ENCODE measurements at regions not wholly inside any gene's neighbourhood (a gene's known extent, or its start where the extent isn't known, plus 50 kb on each side); places are given as distances from the start of the nearest gene placed in this dataset.
A peak's percentile ranks its signal among the peaks of the same experiment; 100 is the strongest.

- no peak for DNase-seq (ENCODE audit: low read depth, low spot score)
- Histone ChIP-seq H3K27ac (ENCODE audit: low read length) (no peak overlapping the region), H3K4me1 (ENCODE audit: control insufficient read depth, insufficient read depth, low read length) (no peaks in the 10 kb centered on the region), H3K36me3 (ENCODE audit: control insufficient read depth, insufficient read depth, low read length) (no peaks in the 10 kb centered on the region), H3K4me3 (ENCODE audit: low read length) (no peak overlapping the region), H3K9me3 (ENCODE audit: control insufficient read depth, insufficient read depth, low read length) (no peaks in the 10 kb centered on the region), H3K27me3 (ENCODE audit: control insufficient read depth, insufficient read depth, low read length) (no peaks in the 10 kb centered on the region)
- WGBS (ENCODE audit: insufficient coverage, insufficient read length): no CpG with 5 or more reads among the region's 1 CpG
These were observed 220.6 kb upstream of the CPXCR1 start for GRCh38 chrX:88526385-88526784.

- Histone ChIP-seq H3K27me3 (ENCODE audit: control insufficient read depth, insufficient read depth, low read length) (no peaks in the 10 kb centered on the region), H3K4me1 (ENCODE audit: control insufficient read depth, insufficient read depth, low read length) (no peaks in the 10 kb centered on the region), H3K4me3 (ENCODE audit: low read length) (no peak overlapping the region), H3K36me3 (ENCODE audit: control insufficient read depth, insufficient read depth, low read length) (no peaks in the 10 kb centered on the region), H3K27ac (ENCODE audit: low read length) (no peak overlapping the region), H3K9me3 (ENCODE audit: control insufficient read depth, insufficient read depth, low read length) (no peaks in the 10 kb centered on the region)
- DNase-seq (ENCODE audit: low read depth, low spot score): no peak
- no CpG with 5 or more reads among the region's 3 CpGs for WGBS (ENCODE audit: insufficient coverage, insufficient read length)
These were observed 188.6 kb upstream of the CPXCR1 start for GRCh38 chrX:88558421-88558820.

GRCh38 chrX:88560673-88561330 lies 186.2 kb upstream of the CPXCR1 start:
- Histone ChIP-seq H3K4me3 (ENCODE audit: low read length) (no peak overlapping the region), H3K27ac (ENCODE audit: low read length) (no peak overlapping the region), H3K9me3 (ENCODE audit: control insufficient read depth, insufficient read depth, low read length) (no peaks in the 10 kb centered on the region), H3K4me1 (ENCODE audit: control insufficient read depth, insufficient read depth, low read length) (no peaks in the 10 kb centered on the region), H3K36me3 (ENCODE audit: control insufficient read depth, insufficient read depth, low read length) (no peaks in the 10 kb centered on the region), H3K27me3 (ENCODE audit: control insufficient read depth, insufficient read depth, low read length) (no peaks in the 10 kb centered on the region)
- WGBS (ENCODE audit: insufficient coverage, insufficient read length): no CpG with 5 or more reads among the region's 4 CpGs
- DNase-seq (ENCODE audit: low read depth, low spot score): no peak

GRCh38 chrX:88584283-88584682 lies 162.7 kb upstream of the CPXCR1 start:
- Histone ChIP-seq H3K9me3 (ENCODE audit: control insufficient read depth, insufficient read depth, low read length) (no peaks in the 10 kb centered on the region), H3K27ac (ENCODE audit: low read length) (no peak overlapping the region), H3K36me3 (ENCODE audit: control insufficient read depth, insufficient read depth, low read length) (no peaks in the 10 kb centered on the region), H3K4me1 (ENCODE audit: control insufficient read depth, insufficient read depth, low read length) (no peaks in the 10 kb centered on the region), H3K4me3 (ENCODE audit: low read length) (no peak overlapping the region), H3K27me3 (ENCODE audit: control insufficient read depth, insufficient read depth, low read length) (no peaks in the 10 kb centered on the region)
- DNase-seq (ENCODE audit: low read depth, low spot score): no peak
- WGBS (ENCODE audit: insufficient coverage, insufficient read length): no CpG with 5 or more reads among the region's 3 CpGs

- no peak overlapping the region for H3K4me3 ChIP-seq (ENCODE audit: low read length)
- no peaks in the 10 kb centered on the region for H3K9me3 ChIP-seq (ENCODE audit: control insufficient read depth, insufficient read depth, low read length)
- DNase-seq (ENCODE audit: low read depth, low spot score): no peak
- no peaks in the 10 kb centered on the region for H3K36me3 ChIP-seq (ENCODE audit: control insufficient read depth, insufficient read depth, low read length)
- H3K27ac ChIP-seq (ENCODE audit: low read length): no peak overlapping the region
- H3K4me1 ChIP-seq (ENCODE audit: control insufficient read depth, insufficient read depth, low read length): no peaks in the 10 kb centered on the region
- no peaks in the 10 kb centered on the region for H3K27me3 ChIP-seq (ENCODE audit: control insufficient read depth, insufficient read depth, low read length)
These were observed 160.7 kb upstream of the CPXCR1 start for GRCh38 chrX:88586317-88586716.

GRCh38 chrX:88603237-88603636 lies 143.8 kb upstream of the CPXCR1 start:
- Histone ChIP-seq H3K27ac (ENCODE audit: low read length) (no peak overlapping the region), H3K4me1 (ENCODE audit: control insufficient read depth, insufficient read depth, low read length) (no peaks in the 10 kb centered on the region), H3K36me3 (ENCODE audit: control insufficient read depth, insufficient read depth, low read length) (no peaks in the 10 kb centered on the region), H3K4me3 (ENCODE audit: low read length) (no peak overlapping the region), H3K9me3 (ENCODE audit: control insufficient read depth, insufficient read depth, low read length) (no peaks in the 10 kb centered on the region), H3K27me3 (ENCODE audit: control insufficient read depth, insufficient read depth, low read length) (no peaks in the 10 kb centered on the region)
- no peak for DNase-seq (ENCODE audit: low read depth, low spot score)
- WGBS (ENCODE audit: insufficient coverage, insufficient read length): no CpG with 5 or more reads among the region's 3 CpGs

- H3K27ac ChIP-seq (ENCODE audit: low read length): no peak overlapping the region
- no peak for DNase-seq (ENCODE audit: low read depth, low spot score)
- H3K9me3 ChIP-seq (ENCODE audit: control insufficient read depth, insufficient read depth, low read length): no peaks in the 10 kb centered on the region
- H3K4me3 ChIP-seq (ENCODE audit: low read length): no peak overlapping the region
- no CpG with 5 or more reads among the region's 5 CpGs for WGBS (ENCODE audit: insufficient coverage, insufficient read length)
- H3K27me3 ChIP-seq (ENCODE audit: control insufficient read depth, insufficient read depth, low read length): no peaks in the 10 kb centered on the region
- H3K4me1 ChIP-seq (ENCODE audit: control insufficient read depth, insufficient read depth, low read length): no peaks in the 10 kb centered on the region
- no peaks in the 10 kb centered on the region for H3K36me3 ChIP-seq (ENCODE audit: control insufficient read depth, insufficient read depth, low read length)
These were observed 142.4 kb upstream of the CPXCR1 start for GRCh38 chrX:88604433-88605221.

- Histone ChIP-seq H3K4me1 (ENCODE audit: control insufficient read depth, insufficient read depth, low read length) (no peaks in the 10 kb centered on the region), H3K36me3 (ENCODE audit: control insufficient read depth, insufficient read depth, low read length) (no peaks in the 10 kb centered on the region), H3K9me3 (ENCODE audit: control insufficient read depth, insufficient read depth, low read length) (no peaks in the 10 kb centered on the region), H3K27ac (ENCODE audit: low read length) (no peak overlapping the region), H3K27me3 (ENCODE audit: control insufficient read depth, insufficient read depth, low read length) (no peaks in the 10 kb centered on the region), H3K4me3 (ENCODE audit: low read length) (no peak overlapping the region)
- DNase-seq (ENCODE audit: low read depth, low spot score): no peak
- WGBS (ENCODE audit: insufficient coverage, insufficient read length): no CpG with 5 or more reads among the region's 4 CpGs
These were observed 141.8 kb upstream of the CPXCR1 start for GRCh38 chrX:88605222-88605583.

GRCh38 chrX:88612870-88613329 lies 134.1 kb upstream of the CPXCR1 start:
- H3K9me3 ChIP-seq (ENCODE audit: control insufficient read depth, insufficient read depth, low read length): no peaks in the 10 kb centered on the region
- no peaks in the 10 kb centered on the region for H3K36me3 ChIP-seq (ENCODE audit: control insufficient read depth, insufficient read depth, low read length)
- no peak overlapping the region for H3K27ac ChIP-seq (ENCODE audit: low read length)
- H3K4me1 ChIP-seq (ENCODE audit: control insufficient read depth, insufficient read depth, low read length): no peaks in the 10 kb centered on the region
- no peak for DNase-seq (ENCODE audit: low read depth, low spot score)
- no peaks in the 10 kb centered on the region for H3K27me3 ChIP-seq (ENCODE audit: control insufficient read depth, insufficient read depth, low read length)
- H3K4me3 ChIP-seq (ENCODE audit: low read length): no peak overlapping the region
- WGBS (ENCODE audit: insufficient coverage, insufficient read length): no CpG with 5 or more reads among the region's 4 CpGs

GRCh38 chrX:88613338-88613737 lies 133.7 kb upstream of the CPXCR1 start:
- no peaks in the 10 kb centered on the region for H3K27me3 ChIP-seq (ENCODE audit: control insufficient read depth, insufficient read depth, low read length)
- H3K36me3 ChIP-seq (ENCODE audit: control insufficient read depth, insufficient read depth, low read length): no peaks in the 10 kb centered on the region
- no peaks in the 10 kb centered on the region for H3K4me1 ChIP-seq (ENCODE audit: control insufficient read depth, insufficient read depth, low read length)
- DNase-seq (ENCODE audit: low read depth, low spot score): peak; percentile 11
- H3K27ac ChIP-seq (ENCODE audit: low read length): no peak overlapping the region
- H3K9me3 ChIP-seq (ENCODE audit: control insufficient read depth, insufficient read depth, low read length): no peaks in the 10 kb centered on the region
- no peak overlapping the region for H3K4me3 ChIP-seq (ENCODE audit: low read length)

- Histone ChIP-seq H3K9me3 (ENCODE audit: control insufficient read depth, insufficient read depth, low read length) (no peaks in the 10 kb centered on the region), H3K27me3 (ENCODE audit: control insufficient read depth, insufficient read depth, low read length) (no peaks in the 10 kb centered on the region), H3K4me1 (ENCODE audit: control insufficient read depth, insufficient read depth, low read length) (no peaks in the 10 kb centered on the region), H3K27ac (ENCODE audit: low read length) (no peak overlapping the region), H3K36me3 (ENCODE audit: control insufficient read depth, insufficient read depth, low read length) (no peaks in the 10 kb centered on the region), H3K4me3 (ENCODE audit: low read length) (no peak overlapping the region)
- no peak for DNase-seq (ENCODE audit: low read depth, low spot score)
- WGBS (ENCODE audit: insufficient coverage, insufficient read length): no CpG with 5 or more reads among the region's 2 CpGs
These were observed 125.7 kb upstream of the CPXCR1 start for GRCh38 chrX:88621278-88621677.

Data from iPS DF 6.9 (cell line).